Uterus (tissue), 2 donors: ENCODE measurements at regions not wholly inside any gene's neighbourhood (a gene's known extent, or its start where the extent isn't known, plus 50 kb on each side); places are given as distances from the start of the nearest gene placed in this dataset.

ENCODE experiments used
- CTCF ChIP-seq, 4 experiments: fragments of 200-600 bp in 2 of 4; fragments of 450-650 bp in 2 of 4; sonication (generic) in 2 of 4; IDR thresholded peaks; one replicate each; pipeline ENCODE4 v1.5.1; 2016 to 2019; ENCODE audit warnings: antibody characterized with exemption in 4 of 4, mild to moderate bottlenecking in 2 of 4, moderate library complexity in 1 of 4
- POLR2A ChIP-seq, 2 donors: fragments of 450-650 bp; IDR thresholded peaks; one replicate each; pipeline ENCODE4 v1.6.1; 2016; ENCODE audit warnings: antibody characterized with exemption in 2 of 2, mild to moderate bottlenecking in 1 of 2, moderate library complexity in 1 of 2

GRCh38 chr2:37852585-37853014 is 72.5 kb upstream of the RMDN2 start:
- TF ChIP-seq POLR2A (IDR thresholded peaks at IDR 0.05) (no peak), CTCF (IDR thresholded peaks at IDR 0.05) (no peak)
